ENCODE measurements at regions not wholly inside any gene's neighbourhood (a gene's known extent, or its start where the extent isn't known, plus 50 kb on each side); places are given as distances from the start of the nearest gene placed in this dataset.
"Not testable (repeated sequence)": the region's sequence is repeated elsewhere in the genome, so short reads cannot be mapped to it uniquely, and the experiment has no call there.

GRCh38 chr5:82644766-82645165 is 366.6 kb upstream of the RPS23 start:
- DNase-seq (ENCODE audit: low read depth), result no peak

- no peak for DNase-seq (ENCODE audit: low read depth)
Measured at GRCh38 chr5:82644229-82644628, 366.1 kb upstream of the RPS23 start.

GRCh38 chr5:82642313-82642712 is 364.2 kb upstream of the RPS23 start:
- no peak for DNase-seq (ENCODE audit: low read depth)

- no peak for DNase-seq (ENCODE audit: low read depth)
Measured at GRCh38 chr5:82641331-82642003, 363.3 kb upstream of the RPS23 start.

GRCh38 chr5:82640916-82641315 is 362.8 kb upstream of the RPS23 start:
- DNase-seq (ENCODE audit: low read depth), result no peak

- no peak for DNase-seq (ENCODE audit: low read depth)
Measured at GRCh38 chr5:82639393-82640144, 361.4 kb upstream of the RPS23 start.

- no peak for DNase-seq (ENCODE audit: low read depth)
Measured at GRCh38 chr5:82636591-82636990, 358.4 kb upstream of the RPS23 start.

GRCh38 chr5:82635561-82636288 is 357.6 kb upstream of the RPS23 start:
- DNase-seq (ENCODE audit: low read depth), result no peak

GRCh38 chr5:82628364-82628910 is 350.3 kb upstream of the RPS23 start:
- no peak for DNase-seq (ENCODE audit: low read depth)

GRCh38 chr5:82626905-82627591 is 348.9 kb upstream of the RPS23 start:
- DNase-seq (ENCODE audit: low read depth), result not testable (repeated sequence)

- DNase-seq (ENCODE audit: low read depth), result not testable (repeated sequence)
Measured at GRCh38 chr5:82626012-82626411, 347.9 kb upstream of the RPS23 start.

GRCh38 chr5:82624062-82624461 is 345.9 kb upstream of the RPS23 start:
- no peak for DNase-seq (ENCODE audit: low read depth)

- no peak for DNase-seq (ENCODE audit: low read depth)
Measured at GRCh38 chr5:82622711-82623514, 344.8 kb upstream of the RPS23 start.

GRCh38 chr5:82622205-82622604 is 344.1 kb upstream of the RPS23 start:
- DNase-seq (ENCODE audit: low read depth), result no peak

GRCh38 chr5:82620957-82621600 is 342.9 kb upstream of the RPS23 start:
- no peak for DNase-seq (ENCODE audit: low read depth)

GRCh38 chr5:82619097-82619496 is 340.9 kb upstream of the RPS23 start:
- DNase-seq (ENCODE audit: low read depth), result no peak

GRCh38 chr5:82614706-82615105 is 336.6 kb upstream of the RPS23 start:
- no peak for DNase-seq (ENCODE audit: low read depth)

- no peak for DNase-seq (ENCODE audit: low read depth)
Measured at GRCh38 chr5:82613891-82614290, 335.7 kb upstream of the RPS23 start.

- DNase-seq (ENCODE audit: low read depth), result no peak
Measured at GRCh38 chr5:82610686-82611085, 332.5 kb upstream of the RPS23 start.

- no peak for DNase-seq (ENCODE audit: low read depth)
Measured at GRCh38 chr5:82605441-82605973, 327.4 kb upstream of the RPS23 start.
